CD14-positive monocyte (primary cell): ENCODE measurements at regions not wholly inside any gene's neighbourhood (a gene's known extent, or its start where the extent isn't known, plus 50 kb on each side); places are given as distances from the start of the nearest gene placed in this dataset.

Source experiments
- DNase-seq, 3 donors: peaks; one replicate each; pipeline ENCODE4 v3.0.0-alpha.2; 2011 to 2022
- H2AFZ ChIP-seq: 2 replicates; pipeline ENCODE4 v1.6.0; 2012; ENCODE audit warnings: mild to moderate bottlenecking, low read depth, low read length, inconsistent platforms; ENCODE audit not compliant: insufficient read depth, poor library complexity, severe bottlenecking
- H3K27ac ChIP-seq, 2 donors: 1 replicate in 1 of 2; 2 replicates in 1 of 2; pipeline ENCODE4 v1.5.1; 2012 to 2013; ENCODE audit warnings: low read length in 2 of 2, control low read depth in 1 of 2, inconsistent platforms in 1 of 2, low read depth in 1 of 2, mild to moderate bottlenecking in 1 of 2
- H3K27me3 ChIP-seq, 2 donors: one replicate each; pipeline versions ENCODE4 v1.6.0 to v1.6.1; 2011 to 2013; ENCODE audit warnings: low read length in 2 of 2; ENCODE audit not compliant: control insufficient read depth in 2 of 2, insufficient read depth in 2 of 2
- H3K36me3 ChIP-seq, 2 donors: replicated peaks in 1 of 2; 1 replicate in 1 of 2; 2 replicates in 1 of 2; pipeline versions ENCODE4 v1.5.1 to v1.6.1; 2012 to 2013; ENCODE audit warnings: low read length in 2 of 2, control low read depth in 1 of 2, inconsistent platforms in 1 of 2, mild to moderate bottlenecking in 1 of 2; ENCODE audit not compliant: insufficient read depth in 2 of 2, control insufficient read depth in 1 of 2
- H3K4me1 ChIP-seq, 2 donors: 1 replicate in 1 of 2; 2 replicates in 1 of 2; pipeline versions ENCODE4 v1.5.1 to v1.6.1; 2012 to 2013; ENCODE audit warnings: low read length in 2 of 2, control low read depth in 1 of 2, inconsistent platforms in 1 of 2, mild to moderate bottlenecking in 1 of 2, moderate library complexity in 1 of 2; ENCODE audit not compliant: insufficient read depth in 2 of 2, control insufficient read depth in 1 of 2
- H3K4me2 ChIP-seq: replicated peaks from 2 replicates; pipeline ENCODE3; 2012; ENCODE audit warnings: low read length, moderate library complexity, mild to moderate bottlenecking; ENCODE audit not compliant: poor library complexity, severe bottlenecking; ENCODE audit errors: extremely low read depth
- H3K4me3 ChIP-seq, 3 experiments: fragments of 200-600 bp in 1 of 3; sonication (generic) in 1 of 3; replicated peaks in 1 of 3; 1 replicate in 2 of 3; 2 replicates in 1 of 3; pipeline ENCODE4 v1.5.1; 2011 to 2013; ENCODE audit warnings: low read length in 3 of 3, mild to moderate bottlenecking in 3 of 3, control low read depth in 2 of 3, low read depth in 2 of 3, inconsistent platforms in 1 of 3, moderate library complexity in 1 of 3
- H3K79me2 ChIP-seq: 2 replicates; pipeline ENCODE4 v1.6.0; 2012; ENCODE audit warnings: mild to moderate bottlenecking, control low read depth, inconsistent platforms, low read length, moderate library complexity; ENCODE audit not compliant: insufficient read depth
- H3K9ac ChIP-seq: 2 replicates; pipeline ENCODE4 v1.6.0; 2017; ENCODE audit warnings: low read length, mild to moderate bottlenecking; ENCODE audit not compliant: insufficient read depth, poor library complexity, severe bottlenecking
- H3K9me3 ChIP-seq, 2 donors: replicated peaks in 1 of 2; 1 replicate in 1 of 2; 2 replicates in 1 of 2; pipeline versions ENCODE4 v1.5.1 to v1.6.1; 2012 to 2013; ENCODE audit warnings: low read length in 2 of 2, control low read depth in 1 of 2; ENCODE audit not compliant: control insufficient read depth in 1 of 2, insufficient read depth in 1 of 2
- H4K20me1 ChIP-seq: 2 replicates; pipeline ENCODE4 v1.6.0; 2012; ENCODE audit warnings: mild to moderate bottlenecking, low read length, control low read depth, moderate library complexity; ENCODE audit not compliant: insufficient read depth
- H3K27ac Mint-ChIP-seq, 7 donors: one replicate each; pipeline ENCODE4 v1.8.0; 2020; ENCODE audit warnings: mild to moderate bottlenecking in 7 of 7, mixed read lengths in 7 of 7, moderate library complexity in 6 of 7, inconsistent platforms in 2 of 7
- H3K27me3 Mint-ChIP-seq, 3 donors: one replicate each; pipeline ENCODE4 v1.8.0; 2021 to 2022; ENCODE audit warnings: low read depth in 3 of 3, mild to moderate bottlenecking in 3 of 3, mixed read lengths in 3 of 3, moderate library complexity in 3 of 3, inconsistent platforms in 1 of 3
- H3K36me3 Mint-ChIP-seq, 2 donors: one replicate each; pipeline ENCODE4 v1.8.0; 2020; ENCODE audit warnings: mixed read lengths in 2 of 2, inconsistent platforms in 1 of 2, mild to moderate bottlenecking in 1 of 2
- H3K4me1 Mint-ChIP-seq: one replicate; pipeline ENCODE4 v1.8.0; 2020; ENCODE audit warnings: mild to moderate bottlenecking, mixed read lengths
- H3K4me3 Mint-ChIP-seq, 2 donors: one replicate each; pipeline ENCODE4 v1.8.0; 2020; ENCODE audit warnings: mild to moderate bottlenecking in 2 of 2, mixed read lengths in 2 of 2, moderate library complexity in 1 of 2
- H3K9me3 Mint-ChIP-seq, 7 donors: one replicate each; pipeline ENCODE4 v1.8.0; 2020 to 2022; ENCODE audit warnings: mixed read lengths in 7 of 7, mild to moderate bottlenecking in 6 of 7, moderate library complexity in 6 of 7, inconsistent platforms in 2 of 7
- CTCF ChIP-seq: fragments of 200-600 bp; IDR thresholded peaks from one replicate; pipeline ENCODE4 v1.8.0; 2022; ENCODE audit warnings: antibody characterized with exemption, mild to moderate bottlenecking
- WGBS: methylation state at CpG from one replicate; pipeline ENCODE4 v1.1.5; 2013; ENCODE audit warnings: missing lambda C conversion rate; ENCODE audit not compliant: insufficient coverage; 5-methylcytosine and 5-hydroxymethylcytosine counted together
- intact Hi-C, 2 donors: fragments of 100-400 bp; cut with micrococcal nuclease; formaldehyde crosslinking; loops; one replicate each; pipeline versions ENCODE4 v1.15.0 to v1.15.1; 2023

GRCh38 chr10:108060246-108060645 is 895.7 kb upstream of the SORCS1 start:
- Mint-ChIP-seq H3K27me3 (no peaks in the 10 kb centered on the region), H3K9me3 (peaks cover 0 to 4% (median under 1%) of the 10 kb centered on the region in 7 donors), H3K27ac (no peak overlapping the region), H3K4me3 (no peak overlapping the region), H3K4me1 (no peaks in the 10 kb centered on the region), H3K36me3 (no peaks in the 10 kb centered on the region)
- H4K20me1 ChIP-seq: no peaks in the 10 kb centered on the region
- H3K9me3 ChIP-seq: peaks cover 0 to 4% of the 10 kb centered on the region in 2 donors
- H3K4me2 ChIP-seq: no peak overlapping the region
- no peaks in the 10 kb centered on the region for H3K36me3 ChIP-seq
- H3K79me2 ChIP-seq: no peaks in the 10 kb centered on the region
- TF ChIP-seq CTCF: no peak
- no peaks in the 10 kb centered on the region for H3K4me1 ChIP-seq
- no peak for DNase-seq
- H2AFZ ChIP-seq: no peak overlapping the region
- intact Hi-C loops: no loop called here
- H3K4me3 ChIP-seq: no peak overlapping the region
- H3K9ac ChIP-seq: no peak overlapping the region
- H3K27ac ChIP-seq: no peak overlapping the region
- no peaks in the 10 kb centered on the region for H3K27me3 ChIP-seq
- no CpG with 5 or more reads among the region's 1 CpG for WGBS

DNA sequence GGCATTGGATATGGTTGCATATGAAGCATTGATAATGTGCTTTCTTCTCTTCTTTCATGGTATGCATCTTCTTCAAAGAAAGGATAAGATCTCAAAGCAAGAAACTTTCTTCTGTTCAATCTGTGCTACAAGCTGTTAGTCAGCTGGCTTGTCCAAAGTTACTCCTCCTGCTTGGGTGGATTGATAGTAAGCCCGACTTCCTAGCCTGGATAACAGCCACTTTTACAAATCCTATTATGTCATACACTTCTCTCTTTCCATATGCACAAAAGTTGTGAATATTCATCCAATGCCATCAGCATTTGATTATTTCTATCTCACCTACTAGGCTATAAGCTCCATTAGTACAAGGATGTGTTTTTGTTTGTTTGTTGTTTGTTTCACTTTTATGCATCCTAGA is 891.0 kb upstream of the SORCS1 start:
- Histone ChIP-seq H3K27me3 (no peaks in the 10 kb centered on the region), H3K4me1 (no peaks in the 10 kb centered on the region), H3K27ac (no peak overlapping the region), H4K20me1 (no peaks in the 10 kb centered on the region), H3K9ac (no peak overlapping the region), H3K79me2 (no peaks in the 10 kb centered on the region), H3K4me2 (no peak overlapping the region), H3K9me3 (no peaks in the 10 kb centered on the region), H3K36me3 (no peaks in the 10 kb centered on the region), H2AFZ (no peak overlapping the region), H3K4me3 (no peak overlapping the region)
- no peaks in the 10 kb centered on the region for H3K27me3 Mint-ChIP-seq
- peaks cover 0 to 5% (median 2%) of the 10 kb centered on the region in 7 donors for H3K9me3 Mint-ChIP-seq
- TF ChIP-seq CTCF: no peak
- intact Hi-C loops: no loop called here
- H3K27ac Mint-ChIP-seq: no peak overlapping the region
- H3K4me1 Mint-ChIP-seq: no peaks in the 10 kb centered on the region
- no peak for DNase-seq
- H3K36me3 Mint-ChIP-seq: no peaks in the 10 kb centered on the region
- WGBS: no CpG with 5 or more reads among the region's 1 CpG
- no peak overlapping the region for H3K4me3 Mint-ChIP-seq
